B cell (primary cell): ENCODE measurements at regions not wholly inside any gene's neighbourhood (a gene's known extent, or its start where the extent isn't known, plus 50 kb on each side); places are given as distances from the start of the nearest gene placed in this dataset.

Experiments used
- ATAC-seq: fragments of 200-7000 bp; cut with Tn5 transposase; one replicate; pipeline ENCODE4 v1.10.0; 2021; ENCODE audit warnings: low read depth, mild to moderate bottlenecking, moderate number of reproducible peaks, moderate library complexity
- CTCF ChIA-PET: fragments of 350-600 bp; sonication (Branson Sonifier 250); formaldehyde crosslinking; loops from one replicate; lab custom pipeline; 2021; ENCODE audit warnings: antibody characterized with exemption, inconsistent platforms; lab: Charles Lee
- POLR2A ChIA-PET: fragments of 350-600 bp; sonication (Branson Sonifier 250); formaldehyde crosslinking; loops from one replicate; lab custom pipeline; 2021; ENCODE audit warnings: antibody characterized with exemption; lab: Charles Lee
- DNase-seq: peaks from one replicate; pipeline ENCODE4 v3.0.0; 2013
- H2AFZ ChIP-seq: 2 replicates; pipeline ENCODE4 v1.6.1; 2012; ENCODE audit warnings: mild to moderate bottlenecking, low read depth, low read length; ENCODE audit not compliant: insufficient read depth, poor library complexity, severe bottlenecking
- H3K27ac ChIP-seq, 2 donors: 1 replicate in 1 of 2; 2 replicates in 1 of 2; pipeline ENCODE4 v1.5.1; 2012 to 2013; ENCODE audit warnings: low read length in 2 of 2, mild to moderate bottlenecking in 2 of 2, moderate library complexity in 1 of 2
- H3K27me3 ChIP-seq, 4 experiments: fragments of 200-600 bp in 1 of 4; sonication (generic) in 1 of 4; replicated peaks in 1 of 4; 1 replicate in 2 of 4; 2 replicates in 2 of 4; pipeline versions ENCODE4 v1.6.1 to v1.7.0; 2013 to 2016; ENCODE audit warnings: low read length in 3 of 4, mild to moderate bottlenecking in 2 of 4, mixed read lengths in 1 of 4, moderate library complexity in 1 of 4; ENCODE audit not compliant: insufficient read depth in 4 of 4, control insufficient read depth in 3 of 4; ENCODE audit errors: control extremely low read depth in 1 of 4
- H3K36me3 ChIP-seq, 2 experiments: replicated peaks in 1 of 2; 1 replicate in 1 of 2; 2 replicates in 1 of 2; pipeline versions ENCODE4 v1.6.1 to v1.7.1; 2013; ENCODE audit warnings: low read length in 1 of 2; ENCODE audit not compliant: insufficient read depth in 2 of 2, control insufficient read depth in 1 of 2; ENCODE audit errors: control extremely low read depth in 1 of 2, extremely low read depth in 1 of 2
- H3K4me1 ChIP-seq, 2 donors: fragments of 200-600 bp in 1 of 2; sonication (generic) in 1 of 2; 1 replicate in 1 of 2; 2 replicates in 1 of 2; pipeline versions ENCODE4 v1.5.1 to v1.6.1; 2013 to 2017; ENCODE audit warnings: low read length in 2 of 2; ENCODE audit not compliant: control insufficient read depth in 2 of 2, insufficient read depth in 2 of 2
- H3K4me2 ChIP-seq: replicated peaks from 2 replicates; pipeline ENCODE3; 2012; ENCODE audit warnings: mild to moderate bottlenecking, low read depth, low read length; ENCODE audit not compliant: poor library complexity, severe bottlenecking
- H3K4me3 ChIP-seq, 5 experiments: fragments of 200-600 bp in 1 of 5; sonication (generic) in 1 of 5; 1 replicate in 3 of 5; 2 replicates in 2 of 5; pipeline versions ENCODE4 v1.5.1 to v1.7.0; 2011 to 2016; ENCODE audit warnings: low read length in 4 of 5, mild to moderate bottlenecking in 4 of 5, low read depth in 2 of 5, control low read depth in 1 of 5, moderate library complexity in 1 of 5; ENCODE audit not compliant: insufficient read depth in 1 of 5; ENCODE audit errors: control extremely low read depth in 1 of 5, extremely low read depth in 1 of 5
- H3K79me2 ChIP-seq: fragments of 200-600 bp; sonication (generic); one replicate; pipeline ENCODE4 v1.6.0; 2016; ENCODE audit warnings: low read length; ENCODE audit not compliant: control insufficient read depth, insufficient read depth
- H3K9ac ChIP-seq: fragments of 200-600 bp; sonication (generic); 2 replicates; pipeline ENCODE4 v1.6.1; 2017; ENCODE audit warnings: mild to moderate bottlenecking, low read length, moderate library complexity
- H3K9me3 ChIP-seq, 3 donors: one replicate each; pipeline versions ENCODE4 v1.6.1 to v1.7.1; 2013; ENCODE audit warnings: low read length in 2 of 3; ENCODE audit not compliant: control insufficient read depth in 2 of 3, insufficient read depth in 1 of 3; ENCODE audit errors: control extremely low read depth in 1 of 3
- H4K20me1 ChIP-seq: 2 replicates; pipeline ENCODE4 v1.6.0; 2012; ENCODE audit warnings: mild to moderate bottlenecking, low read length; ENCODE audit not compliant: insufficient read depth, control insufficient read depth, poor library complexity, severe bottlenecking
- H3K27ac Mint-ChIP-seq: one replicate; pipeline ENCODE4 v1.8.0; 2021; ENCODE audit warnings: mixed read lengths
- H3K27me3 Mint-ChIP-seq: one replicate; pipeline ENCODE4 v1.8.0; 2021; ENCODE audit warnings: mixed read lengths
- H3K4me1 Mint-ChIP-seq: one replicate; pipeline ENCODE4 v1.8.0; 2021; ENCODE audit warnings: mixed read lengths
- H3K4me3 Mint-ChIP-seq: one replicate; pipeline ENCODE4 v1.8.0; 2021; ENCODE audit warnings: mixed read lengths
- H3K9me3 Mint-ChIP-seq: one replicate; pipeline ENCODE4 v1.8.0; 2022; ENCODE audit warnings: mixed read lengths; ENCODE audit not compliant: insufficient read depth
- CTCF ChIP-seq: fragments of 200-600 bp; IDR thresholded peaks from one replicate; pipeline ENCODE4 v1.8.0; 2022; ENCODE audit warnings: antibody characterized with exemption, mild to moderate bottlenecking
- EZH2 ChIP-seq: IDR thresholded peaks from 2 replicates; pipeline ENCODE4 v1.6.1; 2012; ENCODE audit warnings: borderline replicate concordance, low read depth, mild to moderate bottlenecking, moderate library complexity, low read length; ENCODE audit not compliant: insufficient read depth, poor library complexity, severe bottlenecking
- WGBS: methylation state at CpG from one replicate; pipeline ENCODE4 v1.1.5; 2013; ENCODE audit warnings: missing lambda C conversion rate; ENCODE audit not compliant: insufficient coverage; 5-methylcytosine and 5-hydroxymethylcytosine counted together
- intact Hi-C: fragments of 100-400 bp; cut with micrococcal nuclease; formaldehyde crosslinking; loops from one replicate; pipeline ENCODE4 v1.10.0; 2022

- Mint-ChIP-seq H3K27me3 (no peaks in the 10 kb centered on the region), H3K27ac (no peak overlapping the region), H3K4me1 (no peaks in the 10 kb centered on the region), H3K4me3 (no peak overlapping the region), H3K9me3 (no peaks in the 10 kb centered on the region)
- DNase-seq (no peak), ATAC-seq (no peak)
- Histone ChIP-seq H3K4me1 (no peaks in the 10 kb centered on the region), H3K9me3 (peaks cover 0 to 5% (median 0%) of the 10 kb centered on the region in 3 donors), H4K20me1 (no peaks in the 10 kb centered on the region), H3K36me3 (no peaks in the 10 kb centered on the region), H3K27me3 (no peaks in the 10 kb centered on the region), H3K4me3 (no peak overlapping the region), H3K9ac (no peak overlapping the region), H3K79me2 (no peaks in the 10 kb centered on the region), H3K4me2 (no peak overlapping the region), H2AFZ (no peak overlapping the region), H3K27ac (no peak overlapping the region)
- ChIA-PET POLR2A (no interaction called here), CTCF (no interaction called here)
- intact Hi-C loops = no loop called here
- TF ChIP-seq CTCF = no peak
- WGBS = no CpG with 5 or more reads among the region's 1 CpG
Measured at GRCh38 chr2:103103678-103104077, 341.8 kb downstream of the TMEM182 start.

GRCh38 chr2:103119352-103119751 is 357.5 kb downstream of the TMEM182 start:
- Histone ChIP-seq H3K9ac (no peak overlapping the region), H3K9me3 (no peaks in the 10 kb centered on the region), H3K79me2 (no peaks in the 10 kb centered on the region), H3K4me1 (no peaks in the 10 kb centered on the region), H3K36me3 (no peaks in the 10 kb centered on the region), H3K4me3 (no peak overlapping the region), H4K20me1 (no peaks in the 10 kb centered on the region), H3K4me2 (no peak overlapping the region), H3K27ac (no peak overlapping the region), H2AFZ (no peak overlapping the region), H3K27me3 (no peaks in the 10 kb centered on the region)
- Mint-ChIP-seq H3K27ac (no peak overlapping the region), H3K9me3 (no peaks in the 10 kb centered on the region), H3K4me3 (no peak overlapping the region), H3K4me1 (no peaks in the 10 kb centered on the region), H3K27me3 (no peaks in the 10 kb centered on the region)
- no peak for DNase-seq
- intact Hi-C loops = no loop called here
- ATAC-seq = no peak
- ChIA-PET POLR2A (no interaction called here), CTCF (no interaction called here)
- TF ChIP-seq CTCF (no peak), EZH2 (no peak)
